ENCODE measurements at regions not wholly inside any gene's neighbourhood (a gene's known extent, or its start where the extent isn't known, plus 50 kb on each side); places are given as distances from the start of the nearest gene placed in this dataset.

DNA sequence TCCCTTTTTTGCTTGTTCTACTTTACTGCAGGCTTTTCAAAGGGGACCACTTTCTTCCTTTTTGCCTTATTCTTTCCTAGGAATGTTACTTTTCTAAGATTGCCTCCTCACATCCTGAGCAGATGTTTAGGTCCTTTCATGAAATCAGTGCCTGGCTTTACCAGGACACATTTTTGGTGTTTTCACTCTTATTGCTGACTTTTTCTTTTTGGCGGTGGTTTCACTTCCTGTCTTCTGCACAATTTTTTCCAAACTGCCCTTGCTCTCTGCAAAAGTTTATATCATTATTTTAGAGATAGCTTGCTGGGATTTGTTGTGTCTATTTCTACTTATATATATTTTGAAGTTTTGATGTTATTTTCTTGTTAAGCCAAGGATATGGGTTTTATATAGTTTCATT is 332.2 kb upstream of the MTPN start:
- no peak overlapping the region for H3K23ac ChIP-seq (ENCODE audit: low read length)
- H3K27ac ChIP-seq (ENCODE audit: low read depth, low read length) = no peak overlapping the region
- no peaks in the 10 kb centered on the region for H3K27me3 ChIP-seq (ENCODE audit: insufficient read depth, low read length, poor library complexity)
- H3K9ac ChIP-seq (ENCODE audit: low read length) = no peak overlapping the region
- H3K36me3 ChIP-seq (ENCODE audit: control insufficient read depth, insufficient read depth, low read length) = no peaks in the 10 kb centered on the region
- no peak overlapping the region for H3K4ac ChIP-seq (ENCODE audit: low read depth, low read length)
- no peak overlapping the region for H3K56ac ChIP-seq (ENCODE audit: low read length)
- H3K4me3 ChIP-seq (ENCODE audit: low read length) = no peak overlapping the region
- H3K18ac ChIP-seq (ENCODE audit: low read length) = no peak overlapping the region
- H3K4me2 ChIP-seq (ENCODE audit: low read length) = no peak overlapping the region
- no peak overlapping the region for H2AK5ac ChIP-seq (ENCODE audit: low read length)
- no peak overlapping the region for H2BK5ac ChIP-seq (ENCODE audit: low read length)
- H4K5ac ChIP-seq (ENCODE audit: low read length) = no peak overlapping the region
- no peaks in the 10 kb centered on the region for H3K79me2 ChIP-seq (ENCODE audit: control insufficient read depth, insufficient read depth, low read length)
- no peak overlapping the region for H4K8ac ChIP-seq (ENCODE audit: low read depth, low read length)
- no peaks in the 10 kb centered on the region for H3K79me1 ChIP-seq (ENCODE audit: low read length)
- H2BK15ac ChIP-seq (replicated peaks; ENCODE audit: low read depth) = no peak overlapping the region
- DNase-seq = no peak
- no peaks in the 10 kb centered on the region for H3K4me1 ChIP-seq (ENCODE audit: control insufficient read depth, low read depth, low read length)
- H2BK120ac ChIP-seq (ENCODE audit: low read depth, low read length) = no peak overlapping the region
- WGBS (ENCODE audit: extremely low coverage, insufficient coverage, low lambda C conversion rate) = no CpG with 5 or more reads among the region's 1 CpG

DNA sequence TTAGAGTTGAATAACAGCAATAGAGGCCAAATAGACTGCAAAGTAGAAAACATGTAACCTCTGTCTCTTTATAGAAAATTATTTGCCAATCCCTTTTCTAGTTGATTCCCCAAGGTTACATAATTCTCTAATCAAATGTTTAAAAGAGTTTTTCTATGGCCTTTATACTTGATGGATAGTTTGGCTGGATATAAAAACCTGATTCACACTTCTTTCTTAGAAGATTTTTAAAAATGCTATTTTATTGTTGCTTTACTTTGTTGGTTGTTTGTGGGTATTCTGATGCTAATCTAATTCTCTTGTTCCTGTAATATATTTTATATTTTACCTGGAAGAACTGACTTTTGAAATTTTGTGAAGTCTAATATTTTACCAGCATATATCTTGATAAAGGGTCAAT is 331.1 kb upstream of the MTPN start:
- Histone ChIP-seq H3K36me3 (ENCODE audit: control insufficient read depth, insufficient read depth, low read length) (no peaks in the 10 kb centered on the region), H3K79me1 (ENCODE audit: low read length) (no peaks in the 10 kb centered on the region), H3K23ac (ENCODE audit: low read length) (no peak overlapping the region), H3K4me2 (ENCODE audit: low read length) (no peak overlapping the region), H3K9ac (ENCODE audit: low read length) (no peak overlapping the region), H3K79me2 (ENCODE audit: control insufficient read depth, insufficient read depth, low read length) (no peaks in the 10 kb centered on the region), H2BK120ac (ENCODE audit: low read depth, low read length) (no peak overlapping the region), H2BK15ac (replicated peaks; ENCODE audit: low read depth) (no peak overlapping the region), H3K18ac (ENCODE audit: low read length) (no peak overlapping the region), H3K4ac (ENCODE audit: low read depth, low read length) (no peak overlapping the region), H2BK5ac (ENCODE audit: low read length) (no peak overlapping the region), H3K27me3 (ENCODE audit: insufficient read depth, low read length, poor library complexity) (no peaks in the 10 kb centered on the region), H3K27ac (ENCODE audit: low read depth, low read length) (no peak overlapping the region), H3K4me1 (ENCODE audit: control insufficient read depth, low read depth, low read length) (no peaks in the 10 kb centered on the region), H3K4me3 (ENCODE audit: low read length) (no peak overlapping the region), H4K8ac (ENCODE audit: low read depth, low read length) (no peak overlapping the region), H4K5ac (ENCODE audit: low read length) (no peak overlapping the region), H3K56ac (ENCODE audit: low read length) (no peak overlapping the region), H2AK5ac (ENCODE audit: low read length) (no peak overlapping the region)
- DNase-seq = no peak

DNA sequence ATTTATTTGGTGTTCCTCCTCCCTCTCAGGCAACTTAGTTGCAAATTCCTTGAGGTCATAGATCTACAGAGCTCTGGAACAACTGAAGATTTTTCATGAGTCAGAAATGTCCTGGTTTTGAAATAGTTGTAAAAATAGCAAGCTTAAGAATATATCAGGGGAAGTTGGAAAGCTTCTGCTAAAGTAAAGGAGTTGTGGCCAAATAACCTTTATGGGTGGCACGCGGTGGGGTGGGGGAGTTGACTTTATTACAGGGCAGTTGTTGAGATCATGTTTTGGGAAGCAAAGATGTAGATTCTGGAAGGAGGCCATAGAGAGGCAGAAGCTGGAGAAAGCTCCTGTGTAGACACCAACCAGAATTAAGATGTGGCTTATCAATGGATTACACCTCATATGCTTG is 326.0 kb upstream of the MTPN start:
- Histone ChIP-seq H3K79me1 (ENCODE audit: low read length) (no peaks in the 10 kb centered on the region), H3K4ac (ENCODE audit: low read depth, low read length) (no peak overlapping the region), H2BK120ac (ENCODE audit: low read depth, low read length) (no peak overlapping the region), H2AK5ac (ENCODE audit: low read length) (no peak overlapping the region), H3K23ac (ENCODE audit: low read length) (no peak overlapping the region), H4K5ac (ENCODE audit: low read length) (no peak overlapping the region), H3K4me1 (ENCODE audit: control insufficient read depth, low read depth, low read length) (no peaks in the 10 kb centered on the region), H3K27me3 (ENCODE audit: insufficient read depth, low read length, poor library complexity) (no peaks in the 10 kb centered on the region), H3K27ac (ENCODE audit: low read depth, low read length) (no peak overlapping the region), H3K18ac (ENCODE audit: low read length) (no peak overlapping the region), H2BK15ac (replicated peaks; ENCODE audit: low read depth) (no peak overlapping the region), H4K8ac (ENCODE audit: low read depth, low read length) (no peak overlapping the region), H3K36me3 (ENCODE audit: control insufficient read depth, insufficient read depth, low read length) (no peaks in the 10 kb centered on the region), H3K79me2 (ENCODE audit: control insufficient read depth, insufficient read depth, low read length) (no peaks in the 10 kb centered on the region), H3K9ac (ENCODE audit: low read length) (no peak overlapping the region), H3K4me3 (ENCODE audit: low read length) (no peak overlapping the region), H2BK5ac (ENCODE audit: low read length) (no peak overlapping the region), H3K56ac (ENCODE audit: low read length) (no peak overlapping the region), H3K4me2 (ENCODE audit: low read length) (no peak overlapping the region)
- DNase-seq = no peak
- no CpG with 5 or more reads among the region's 2 CpGs for WGBS (ENCODE audit: extremely low coverage, insufficient coverage, low lambda C conversion rate)

DNA sequence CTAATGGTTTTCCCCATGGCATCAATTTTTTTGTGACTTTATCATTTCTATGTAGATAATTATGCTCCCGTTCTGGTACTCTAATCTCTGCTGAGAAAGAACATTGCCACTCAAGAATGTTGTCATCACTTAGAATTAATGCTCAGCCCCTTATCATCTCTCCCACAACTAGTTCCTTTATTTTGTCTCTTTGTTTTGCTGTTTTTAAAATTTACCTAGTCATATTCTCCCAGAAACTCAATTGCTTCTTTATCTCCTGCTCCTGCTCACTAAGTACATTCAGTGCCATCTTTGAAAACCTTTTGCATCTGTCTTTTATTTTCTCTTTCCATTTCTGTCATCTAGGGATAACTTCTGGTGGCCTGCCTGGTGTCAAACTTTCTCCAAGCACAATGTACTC is 324.9 kb upstream of the MTPN start:
- no peak overlapping the region for H2BK15ac ChIP-seq (replicated peaks; ENCODE audit: low read depth)
- H2BK120ac ChIP-seq (ENCODE audit: low read depth, low read length) = no peak overlapping the region
- no peak overlapping the region for H2AK5ac ChIP-seq (ENCODE audit: low read length)
- H3K79me2 ChIP-seq (ENCODE audit: control insufficient read depth, insufficient read depth, low read length) = no peaks in the 10 kb centered on the region
- no peak overlapping the region for H4K5ac ChIP-seq (ENCODE audit: low read length)
- H3K36me3 ChIP-seq (ENCODE audit: control insufficient read depth, insufficient read depth, low read length) = no peaks in the 10 kb centered on the region
- no peak for DNase-seq
- no peak overlapping the region for H3K18ac ChIP-seq (ENCODE audit: low read length)
- H3K4ac ChIP-seq (ENCODE audit: low read depth, low read length) = no peak overlapping the region
- no CpG with 5 or more reads among the region's 1 CpG for WGBS (ENCODE audit: extremely low coverage, insufficient coverage, low lambda C conversion rate)
- H4K8ac ChIP-seq (ENCODE audit: low read depth, low read length) = no peak overlapping the region
- H2BK5ac ChIP-seq (ENCODE audit: low read length) = no peak overlapping the region
- H3K4me2 ChIP-seq (ENCODE audit: low read length) = no peak overlapping the region
- H3K4me1 ChIP-seq (ENCODE audit: control insufficient read depth, low read depth, low read length) = no peaks in the 10 kb centered on the region
- H3K27me3 ChIP-seq (ENCODE audit: insufficient read depth, low read length, poor library complexity) = no peaks in the 10 kb centered on the region
- H3K27ac ChIP-seq (ENCODE audit: low read depth, low read length) = no peak overlapping the region
- H3K4me3 ChIP-seq (ENCODE audit: low read length) = no peak overlapping the region
- no peak overlapping the region for H3K23ac ChIP-seq (ENCODE audit: low read length)
- H3K79me1 ChIP-seq (ENCODE audit: low read length) = no peaks in the 10 kb centered on the region
- H3K9ac ChIP-seq (ENCODE audit: low read length) = no peak overlapping the region
- no peak overlapping the region for H3K56ac ChIP-seq (ENCODE audit: low read length)

DNA sequence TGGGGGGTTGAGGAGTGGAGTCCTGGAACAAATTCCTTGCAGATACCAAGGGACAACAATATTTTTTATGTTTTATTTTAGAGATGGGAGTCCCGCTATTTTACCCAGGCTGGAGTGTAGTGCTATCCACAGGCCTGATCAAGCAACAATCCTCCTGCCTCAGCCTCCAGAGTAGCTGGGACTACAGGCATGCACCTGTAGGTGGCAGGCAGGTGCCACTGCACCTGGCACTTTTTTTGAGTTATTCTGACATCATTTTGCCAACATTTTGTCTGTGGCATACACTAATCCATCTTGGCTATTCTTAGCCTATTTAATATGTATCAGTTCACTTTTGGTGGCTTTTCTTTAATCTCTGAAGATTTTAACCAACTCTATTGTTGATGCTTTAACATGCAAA is 317.8 kb upstream of the MTPN start:
- no peaks in the 10 kb centered on the region for H3K79me2 ChIP-seq (ENCODE audit: control insufficient read depth, insufficient read depth, low read length)
- H2BK5ac ChIP-seq (ENCODE audit: low read length) = no peak overlapping the region
- H3K9ac ChIP-seq (ENCODE audit: low read length) = no peak overlapping the region
- no peak overlapping the region for H3K4me3 ChIP-seq (ENCODE audit: low read length)
- H3K27ac ChIP-seq (ENCODE audit: low read depth, low read length) = no peak overlapping the region
- H3K27me3 ChIP-seq (ENCODE audit: insufficient read depth, low read length, poor library complexity) = no peaks in the 10 kb centered on the region
- no peak overlapping the region for H2AK5ac ChIP-seq (ENCODE audit: low read length)
- DNase-seq = peak; percentile 36
- H2BK120ac ChIP-seq (ENCODE audit: low read depth, low read length) = no peak overlapping the region
- H3K79me1 ChIP-seq (ENCODE audit: low read length) = no peaks in the 10 kb centered on the region
- no peaks in the 10 kb centered on the region for H3K4me1 ChIP-seq (ENCODE audit: control insufficient read depth, low read depth, low read length)
- H3K18ac ChIP-seq (ENCODE audit: low read length) = no peak overlapping the region
- H3K23ac ChIP-seq (ENCODE audit: low read length) = no peak overlapping the region
- WGBS (ENCODE audit: extremely low coverage, insufficient coverage, low lambda C conversion rate) = no CpG with 5 or more reads among the region's 1 CpG
- no peaks in the 10 kb centered on the region for H3K36me3 ChIP-seq (ENCODE audit: control insufficient read depth, insufficient read depth, low read length)
- H4K5ac ChIP-seq (ENCODE audit: low read length) = no peak overlapping the region
- H3K4me2 ChIP-seq (ENCODE audit: low read length) = no peak overlapping the region
- no peak overlapping the region for H3K56ac ChIP-seq (ENCODE audit: low read length)
- no peak overlapping the region for H3K4ac ChIP-seq (ENCODE audit: low read depth, low read length)
- no peak overlapping the region for H2BK15ac ChIP-seq (replicated peaks; ENCODE audit: low read depth)
- no peak overlapping the region for H4K8ac ChIP-seq (ENCODE audit: low read depth, low read length)

DNA sequence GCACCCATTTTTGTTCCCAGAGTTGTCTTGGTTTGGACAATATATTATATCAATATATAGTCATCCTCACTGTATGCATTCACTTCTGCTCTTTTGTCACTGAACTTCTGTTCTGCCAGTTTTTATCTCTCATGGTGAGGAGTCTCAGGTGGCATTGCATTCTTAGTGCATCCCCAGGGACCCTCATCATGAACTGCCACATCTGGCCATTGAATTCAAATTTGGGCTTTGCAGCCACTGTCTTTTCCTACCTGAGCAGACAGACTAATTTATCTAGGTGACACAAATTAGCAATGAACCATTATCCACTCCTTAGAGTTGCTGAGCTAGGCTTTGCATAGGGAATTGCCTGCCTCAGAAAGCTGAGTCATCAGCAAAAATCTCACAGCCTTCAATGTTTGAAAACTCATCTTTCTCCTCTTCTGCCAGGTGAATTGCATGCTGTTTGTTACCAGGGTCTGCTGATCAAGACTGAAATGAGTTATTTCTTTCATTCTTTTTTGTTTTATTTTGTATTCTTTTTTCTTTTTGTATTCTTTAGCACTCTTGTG is 316.8 kb upstream of the MTPN start:
- Histone ChIP-seq H3K4me3 (ENCODE audit: low read length) (no peak overlapping the region), H3K4me1 (ENCODE audit: control insufficient read depth, low read depth, low read length) (no peaks in the 10 kb centered on the region), H3K23ac (ENCODE audit: low read length) (no peak overlapping the region), H3K56ac (ENCODE audit: low read length) (no peak overlapping the region), H2BK5ac (ENCODE audit: low read length) (no peak overlapping the region), H4K5ac (ENCODE audit: low read length) (no peak overlapping the region), H3K18ac (ENCODE audit: low read length) (no peak overlapping the region), H3K9ac (ENCODE audit: low read length) (no peak overlapping the region), H2BK15ac (replicated peaks; ENCODE audit: low read depth) (no peak overlapping the region), H3K79me2 (ENCODE audit: control insufficient read depth, insufficient read depth, low read length) (no peaks in the 10 kb centered on the region), H3K4ac (ENCODE audit: low read depth, low read length) (no peak overlapping the region), H3K27me3 (ENCODE audit: insufficient read depth, low read length, poor library complexity) (no peaks in the 10 kb centered on the region), H2BK120ac (ENCODE audit: low read depth, low read length) (no peak overlapping the region), H2AK5ac (ENCODE audit: low read length) (no peak overlapping the region), H3K27ac (ENCODE audit: low read depth, low read length) (no peak overlapping the region), H4K8ac (ENCODE audit: low read depth, low read length) (no peak overlapping the region), H3K4me2 (ENCODE audit: low read length) (no peak overlapping the region), H3K36me3 (ENCODE audit: control insufficient read depth, insufficient read depth, low read length) (no peaks in the 10 kb centered on the region), H3K79me1 (ENCODE audit: low read length) (no peaks in the 10 kb centered on the region)
- DNase-seq = peak; percentile 52
